HepG2 (cell line): ENCODE measurements at regions not wholly inside any gene's neighbourhood (a gene's known extent, or its start where the extent isn't known, plus 50 kb on each side); places are given as distances from the start of the nearest gene placed in this dataset.

Experiments used
- ATAC-seq: fragments of 200-7000 bp; cut with Tn5 transposase; 3 replicates; pipeline ENCODE4 v1.9.1; 2020; ENCODE audit warnings: mild to moderate bottlenecking, moderate library complexity
- BruUV-seq: library from RNA; stranded (reverse); fragments of 400-500 nt; replicated peaks from 2 replicates; lab custom pipeline; 2021; lab: Mats Ljungman, UMichigan
- CTCF ChIA-PET: fragments of 300-600 bp; formaldehyde crosslinking; extraction: SDS; loops from one replicate; lab custom pipeline; 2021; ENCODE audit warnings: low total read pairs, inconsistent platforms, low intra/inter-chr PET ratio; lab: Yijun Ruan, JAX
- POLR2A ChIA-PET: fragments of 350-600 bp; sonication (Branson Sonifier 250); formaldehyde crosslinking; loops from one replicate; lab custom pipeline; 2020; ENCODE audit warnings: antibody characterized with exemption, inconsistent platforms; lab: Yijun Ruan, JAX
- DNase-seq: peaks from one replicate; pipeline ENCODE4 v3.0.0-alpha.2; 2015; ENCODE audit warnings: low spot score
- FAIRE-seq: peaks from 3 replicates; lab custom pipeline; 2011; peaks lifted over from hg19 to GRCh38; lab: Jason Lieb, UNC
- H2AFZ ChIP-seq: one replicate; pipeline ENCODE4 v1.6.1; 2011; ENCODE audit warnings: low read length, inconsistent platforms
- H3K27ac ChIP-seq: fragments of 300-600 bp; 3 replicates; pipeline ENCODE4 v1.8.0; 2011; ENCODE audit warnings: mixed run types, mild to moderate bottlenecking, mixed read lengths, low read length, inconsistent platforms; ENCODE audit not compliant: insufficient read depth; ENCODE audit errors: extremely low read length
- H3K27me3 ChIP-seq, 2 experiments: fragments of 200-600 bp in 1 of 2; 2 replicates in 1 of 2; 3 replicates in 1 of 2; pipeline versions ENCODE4 v1.6.0 to v1.8.0; 2011; ENCODE audit warnings: low read length in 2 of 2, mild to moderate bottlenecking in 2 of 2, moderate library complexity in 2 of 2, inconsistent platforms in 1 of 2; ENCODE audit not compliant: insufficient read depth in 2 of 2, control insufficient read depth in 1 of 2
- H3K36me3 ChIP-seq, 2 experiments: fragments of 200-600 bp in 1 of 2; replicated peaks in 1 of 2; 2 replicates in 1 of 2; 3 replicates in 1 of 2; pipeline versions ENCODE4 v1.5.1 to v1.8.0; 2011; ENCODE audit warnings: low read length in 2 of 2, inconsistent platforms in 1 of 2; ENCODE audit not compliant: insufficient read depth in 2 of 2, control insufficient read depth in 1 of 2
- H3K4me1 ChIP-seq: 2 replicates; pipeline ENCODE4 v1.5.1; 2012; ENCODE audit warnings: low read length, inconsistent platforms; ENCODE audit not compliant: insufficient read depth
- H3K4me2 ChIP-seq: 2 replicates; pipeline ENCODE4 v1.6.0; 2011; ENCODE audit warnings: low read depth, low read length, inconsistent platforms
- H3K4me3 ChIP-seq, 3 experiments: fragments of 200-600 bp in 1 of 3; sonication (generic), shearing (Covaris generic) in 1 of 3; replicated peaks in 1 of 3; 2 replicates each; pipeline ENCODE4 v1.5.1; 2011 to 2016; ENCODE audit warnings: low read length in 3 of 3, inconsistent platforms in 2 of 3, low read depth in 2 of 3, mild to moderate bottlenecking in 2 of 3, control low read depth in 1 of 3, mixed read lengths in 1 of 3; ENCODE audit not compliant: insufficient read depth in 1 of 3
- H3K79me2 ChIP-seq: one replicate; pipeline ENCODE4 v1.6.1; 2011; ENCODE audit warnings: low read length, inconsistent platforms; ENCODE audit not compliant: insufficient read depth
- H3K9ac ChIP-seq: 2 replicates; pipeline ENCODE4 v1.6.0; 2011; ENCODE audit warnings: mild to moderate bottlenecking, low read depth, low read length, inconsistent platforms; ENCODE audit not compliant: insufficient read depth
- H3K9me3 ChIP-seq: 2 replicates; pipeline ENCODE4 v1.5.1; 2012; ENCODE audit warnings: mild to moderate bottlenecking, low read length
- H4K20me1 ChIP-seq: 2 replicates; pipeline ENCODE4 v1.6.0; 2011; ENCODE audit warnings: inconsistent platforms, mild to moderate bottlenecking, low read length, moderate library complexity; ENCODE audit not compliant: insufficient read depth
- ETV5 ChIP-seq: IDR thresholded peaks from 2 replicates; pipeline ENCODE4 v1.6.1; 2018; ENCODE audit warnings: missing biosample characterization, missing genetic modification reagents, inconsistent platforms, borderline replicate concordance
- MAFF ChIP-seq: IDR thresholded peaks from 2 replicates; pipeline ENCODE4 v1.6.1; 2011; ENCODE audit warnings: low read depth, low read length, improper control_type of control experiment
- MAFK ChIP-seq, 2 experiments: IDR thresholded peaks in 1 of 2; conservative IDR thresholded peaks in 1 of 2; 2 replicates each; pipeline ENCODE4 v1.6.1; 2011; ENCODE audit warnings: improper control_type of control experiment in 2 of 2, low read length in 2 of 2
- NAIF1 ChIP-seq: sonication (generic); formaldehyde crosslinking; IDR thresholded peaks from 2 replicates; pipeline ENCODE4 v1.5.0; 2020; ENCODE audit warnings: mild to moderate bottlenecking, missing genetic modification reagents, borderline replicate concordance
- RAD21 ChIP-seq: fragments of 450-650 bp; formaldehyde crosslinking; IDR thresholded peaks from 2 replicates; pipeline ENCODE4 v1.5.0; 2020; ENCODE audit warnings: mild to moderate bottlenecking
- SOX13 ChIP-seq, 3 experiments: fragments of 450-650 bp in 1 of 3; sonication (generic) in 1 of 3; formaldehyde crosslinking in 1 of 3; IDR thresholded peaks in 2 of 3; conservative IDR thresholded peaks in 1 of 3; 2 replicates each; pipeline versions ENCODE4 v1.5.0 to v1.6.1; 2016 to 2020; ENCODE audit warnings: antibody characterized with exemption in 1 of 3, mild to moderate bottlenecking in 1 of 3, missing compliant biosample characterization in 1 of 3, missing genetic modification reagents in 1 of 3, moderate library complexity in 1 of 3
- SRSF4 ChIP-seq: fragments of 200-400 bp; formaldehyde crosslinking; IDR thresholded peaks from one replicate; pipeline ENCODE4 v1.6.1; 2018; ENCODE audit warnings: mild to moderate bottlenecking, low read depth, low read length, moderate library complexity; ENCODE audit not compliant: poor library complexity, severe bottlenecking
- ZC3H4 ChIP-seq: sonication (generic); formaldehyde crosslinking; IDR thresholded peaks from 2 replicates; pipeline ENCODE4 v1.4.0; 2020; ENCODE audit warnings: missing genetic modification reagents, borderline replicate concordance
- ZFP1 ChIP-seq: IDR thresholded peaks from 2 replicates; pipeline ENCODE4 v1.6.1; 2016
- ZNF17 ChIP-seq: sonication (generic); formaldehyde crosslinking; IDR thresholded peaks from 2 replicates; pipeline ENCODE4 v1.5.0; 2020; ENCODE audit warnings: mild to moderate bottlenecking, missing genetic modification reagents
- ZNF234 ChIP-seq: sonication (generic); formaldehyde crosslinking; conservative IDR thresholded peaks from 2 replicates; pipeline ENCODE4 v1.5.1; 2020; ENCODE audit warnings: mild to moderate bottlenecking, missing genetic modification reagents
- ZNF792 ChIP-seq: IDR thresholded peaks from 2 replicates; pipeline ENCODE4 v1.6.1; 2016
- ZNF839 ChIP-seq: sonication (generic); formaldehyde crosslinking; IDR thresholded peaks from 2 replicates; pipeline ENCODE4 v1.4.0; 2020; ENCODE audit warnings: missing genetic modification reagents, mild to moderate bottlenecking, borderline replicate concordance
- ZSCAN12 ChIP-seq: sonication (generic); formaldehyde crosslinking; IDR thresholded peaks from 2 replicates; pipeline ENCODE4 v1.9.0; 2021; ENCODE audit warnings: mild to moderate bottlenecking, missing genetic modification reagents
- WGBS: methylation state at CpG from one replicate; pipeline ENCODE4 v1.1.6; 2017; ENCODE audit warnings: low lambda C conversion rate; 5-methylcytosine and 5-hydroxymethylcytosine counted together
- in situ Hi-C: cut with HindIII; loops from 2 replicates; pipeline ENCODE4 v1.10.0; 2017; ENCODE audit warnings: low pct_unique_long_range_greater_than_20kb; ENCODE audit not compliant: extremely low pct_ligation_motif_present
- intact Hi-C: fragments of 100-400 bp; cut with micrococcal nuclease; formaldehyde crosslinking; loops from one replicate; pipeline ENCODE4 v1.10.0; 2022; ENCODE audit not compliant: unreplicated experiment
- TF ChIP-seq, protein P1 (sequence below): sonication (generic); formaldehyde crosslinking; IDR thresholded peaks from 2 replicates; pipeline ENCODE4 v1.5.0; 2020; ENCODE audit warnings: missing genetic modification reagents

- in situ Hi-C loops (no loop called here), intact Hi-C loops (no loop called here)
- Histone ChIP-seq H3K27ac (no peak overlapping the region), H2AFZ (no peak overlapping the region), H3K27me3 (no peaks in the 10 kb centered on the region), H3K79me2 (no peaks in the 10 kb centered on the region), H4K20me1 (no peaks in the 10 kb centered on the region), H3K4me2 (no peak overlapping the region), H3K9me3 (no peaks in the 10 kb centered on the region), H3K4me1 (no peaks in the 10 kb centered on the region)
- ChIA-PET POLR2A (no interaction called here), CTCF (no interaction called here)
- WGBS, result 14% methylated on average over 1 of the region's 1 CpG
- BruUV-seq, result no TSS peak
- DNase-seq (no peak), FAIRE-seq (no peak)
- peak; percentile 96 for TF ChIP-seq MAFF
- TF ChIP-seq ZFP1 (CRISPR knock-in tag), result no peak
- peak; percentile 92 to 97 for TF ChIP-seq MAFK (conservative IDR thresholded peaks at IDR 0.05 in 1 of 2, IDR thresholded peaks at IDR 0.05 in 1 of 2; ENCODE audit: low read length in 2 of 2)
- TF ChIP-seq, all 625 proteins: peak for 2
- Histone ChIP-seq H3K9ac (no peak overlapping the region), H3K36me3 (no peaks in the 10 kb centered on the region), H3K4me3 (no peak overlapping the region)
- ATAC-seq, result no peak
These were observed 1570.0 kb upstream of the NUDT12 start for GRCh38 chr5:105132581-105132980.

DNA sequence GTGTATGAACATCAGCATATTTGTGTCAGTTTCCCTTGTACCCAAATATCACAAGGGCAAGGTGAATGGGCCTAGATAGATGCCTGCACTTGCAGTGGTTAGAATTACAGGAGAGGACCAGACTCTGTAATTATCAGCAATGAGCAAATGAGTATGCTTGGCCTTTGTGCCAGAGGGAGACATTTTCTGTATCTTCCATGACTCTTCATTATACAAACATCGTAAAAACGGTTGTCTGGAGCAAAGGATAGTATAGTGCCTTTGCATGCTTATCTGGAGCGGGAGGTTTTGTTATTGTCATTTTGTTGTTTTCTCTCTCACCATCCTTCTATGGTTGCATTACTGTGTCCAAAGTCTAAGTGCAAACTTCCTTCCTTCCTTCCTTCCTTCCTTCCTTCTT lies 1568.5 kb upstream of the NUDT12 start:
- no peaks in the 10 kb centered on the region for H4K20me1 ChIP-seq
- H3K9ac ChIP-seq, result no peak overlapping the region
- H3K27ac ChIP-seq, result no peak overlapping the region
- intact Hi-C loops (no loop called here), in situ Hi-C loops (no loop called here)
- no peak overlapping the region for H3K4me3 ChIP-seq
- no peak overlapping the region for H2AFZ ChIP-seq
- POLR2A ChIA-PET, result no interaction called here
- H3K4me1 ChIP-seq, result no peaks in the 10 kb centered on the region
- no peak overlapping the region for H3K4me2 ChIP-seq
- CTCF ChIA-PET, result no interaction called here
- FAIRE-seq (no peak), DNase-seq (no peak), ATAC-seq (no peak)
- no peaks in the 10 kb centered on the region for H3K9me3 ChIP-seq
- WGBS, result 42% methylated on average over 3 of the region's 3 CpGs
- H3K36me3 ChIP-seq, result no peaks in the 10 kb centered on the region
- H3K79me2 ChIP-seq, result no peaks in the 10 kb centered on the region
- no TSS peak for BruUV-seq
- no peaks in the 10 kb centered on the region for H3K27me3 ChIP-seq
- TF ChIP-seq NAIF1 (CRISPR knock-in tag), result no peak
- TF ChIP-seq, protein P1, sequence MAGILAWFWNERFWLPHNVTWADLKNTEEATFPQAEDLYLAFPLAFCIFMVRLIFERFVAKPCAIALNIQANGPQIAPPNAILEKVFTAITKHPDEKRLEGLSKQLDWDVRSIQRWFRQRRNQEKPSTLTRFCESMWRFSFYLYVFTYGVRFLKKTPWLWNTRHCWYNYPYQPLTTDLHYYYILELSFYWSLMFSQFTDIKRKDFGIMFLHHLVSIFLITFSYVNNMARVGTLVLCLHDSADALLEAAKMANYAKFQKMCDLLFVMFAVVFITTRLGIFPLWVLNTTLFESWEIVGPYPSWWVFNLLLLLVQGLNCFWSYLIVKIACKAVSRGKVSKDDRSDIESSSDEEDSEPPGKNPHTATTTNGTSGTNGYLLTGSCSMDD (CRISPR knock-in tag), result no peak
- TF ChIP-seq ZSCAN12 (CRISPR knock-in tag), result no peak
- no peak for TF ChIP-seq ZC3H4 (CRISPR knock-in tag)
- TF ChIP-seq ZNF234 (CRISPR knock-in tag), result no peak
- no peak for TF ChIP-seq ZNF17 (CRISPR knock-in tag)
- TF ChIP-seq RAD21, result no peak
- no peak for TF ChIP-seq ZNF839 (CRISPR knock-in tag)
- TF ChIP-seq SRSF4, result no peak
- no peak for TF ChIP-seq SOX13 (IDR thresholded peaks at IDR 0.05)
- TF ChIP-seq SOX13 (CRISPR knock-in tag; conservative IDR thresholded peaks at IDR 0.05 in 1 of 2, IDR thresholded peaks at IDR 0.05 in 1 of 2), result no peak
- TF ChIP-seq ZNF792 (CRISPR knock-in tag), result no peak
- TF ChIP-seq ETV5, result no peak
